Activated CD4-positive, alpha-beta T cell treated with anti-CD3 and anti-CD28 coated beads, Interleukin-2, amount 50 U/mL, for 16 hours (primary cell): ENCODE measurements at regions not wholly inside any gene's neighbourhood (a gene's known extent, or its start where the extent isn't known, plus 50 kb on each side); places are given as distances from the start of the nearest gene placed in this dataset.
"Not testable (repeated sequence)": the region's sequence is repeated elsewhere in the genome, so short reads cannot be mapped to it uniquely, and the experiment has no call there.

Source experiments
- DNase-seq: peaks from one replicate; pipeline ENCODE4 v3.0.0-alpha.2; 2020

DNA sequence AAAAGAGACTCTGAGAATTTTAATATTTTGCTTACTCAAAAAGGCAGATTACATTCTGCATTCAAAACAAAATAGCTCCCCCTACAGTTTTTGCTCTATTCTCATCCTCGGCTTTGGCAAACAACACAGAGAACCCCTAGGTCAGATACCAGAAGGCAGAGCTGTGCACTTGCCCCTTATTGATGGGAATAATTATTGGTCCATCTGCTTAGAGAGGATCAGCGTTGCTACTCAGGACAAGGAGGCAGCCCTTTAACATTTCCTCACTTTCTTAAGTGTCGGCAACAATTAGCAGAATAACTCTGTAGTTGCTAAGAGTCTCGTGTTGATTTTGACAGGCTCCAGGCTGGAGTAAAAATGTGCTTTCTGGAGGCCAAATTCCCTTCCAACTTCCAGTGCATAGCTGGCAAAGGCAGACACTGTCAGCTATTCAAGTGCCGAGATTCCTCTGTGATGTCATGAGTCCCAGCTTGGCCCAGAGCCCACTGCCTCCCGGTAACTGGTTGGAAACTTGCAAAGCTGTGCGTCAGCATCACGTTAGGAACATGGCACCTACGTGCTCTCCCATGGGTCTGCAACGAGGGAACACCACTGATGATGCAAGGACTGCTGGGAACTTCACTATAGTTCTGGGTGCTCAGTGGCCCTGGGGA is 482.7 kb upstream of the ADAMTS9 start:
- no peak for DNase-seq

- no peak for DNase-seq
These were observed 482.2 kb upstream of the ADAMTS9 start for GRCh38 chr3:65169961-65170360.

DNA sequence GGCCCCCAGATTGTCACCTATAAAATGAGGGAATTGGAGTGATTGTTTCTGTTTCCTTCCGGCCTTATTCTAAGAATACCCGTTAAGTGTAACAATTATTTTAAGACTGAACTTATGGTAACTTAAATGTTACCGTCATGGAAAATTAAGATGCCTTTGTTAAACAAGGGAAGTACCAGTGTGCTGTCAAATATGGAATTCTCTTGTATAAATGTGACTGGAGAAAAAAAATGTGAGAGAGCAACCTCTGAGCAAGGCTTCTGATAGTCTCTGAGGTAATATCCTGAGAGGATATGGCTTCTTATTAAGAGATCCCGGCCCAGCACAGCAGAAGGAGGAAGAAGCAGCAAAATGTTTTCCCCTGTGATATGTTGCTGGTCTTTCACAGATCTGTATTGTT is 480.7 kb upstream of the ADAMTS9 start:
- no peak for DNase-seq

- DNase-seq: no peak
These were observed 478.7 kb upstream of the ADAMTS9 start for GRCh38 chr3:65166531-65166930.

- DNase-seq: no peak
These were observed 470.2 kb upstream of the ADAMTS9 start for GRCh38 chr3:65158023-65158422.

DNA sequence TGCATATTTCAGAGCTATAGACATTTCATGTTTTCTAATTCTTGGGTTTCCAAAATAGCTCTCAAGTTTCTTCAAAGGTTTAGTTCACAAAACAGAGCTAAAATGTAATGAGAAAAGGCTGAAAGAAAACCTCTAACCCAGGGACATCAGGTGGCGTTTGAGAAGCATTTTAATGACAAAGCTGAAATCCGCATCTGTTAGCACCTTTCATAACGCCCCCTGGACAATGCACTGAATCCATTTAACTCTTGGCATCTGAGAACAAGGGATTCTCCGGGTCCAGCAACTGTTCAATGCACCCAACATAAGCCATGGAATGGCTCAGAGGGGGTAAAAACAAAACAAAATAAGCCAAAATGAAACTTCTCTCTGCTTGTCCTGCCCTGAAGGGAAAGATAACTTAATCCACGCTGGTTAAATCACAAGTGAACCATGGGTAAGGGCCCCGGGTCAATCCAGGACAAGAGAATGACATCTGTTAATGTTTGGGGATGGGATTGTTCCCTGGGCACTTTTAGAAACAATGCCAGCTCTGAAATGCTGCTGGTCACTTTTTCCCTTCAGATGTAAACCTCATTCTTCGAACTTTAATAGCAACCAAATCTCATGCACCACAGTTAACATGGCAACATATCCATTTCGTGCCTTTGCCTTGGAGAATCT is 466.2 kb upstream of the ADAMTS9 start:
- DNase-seq: no peak

GRCh38 chr3:65151666-65152065 is 463.9 kb upstream of the ADAMTS9 start:
- no peak for DNase-seq

DNA sequence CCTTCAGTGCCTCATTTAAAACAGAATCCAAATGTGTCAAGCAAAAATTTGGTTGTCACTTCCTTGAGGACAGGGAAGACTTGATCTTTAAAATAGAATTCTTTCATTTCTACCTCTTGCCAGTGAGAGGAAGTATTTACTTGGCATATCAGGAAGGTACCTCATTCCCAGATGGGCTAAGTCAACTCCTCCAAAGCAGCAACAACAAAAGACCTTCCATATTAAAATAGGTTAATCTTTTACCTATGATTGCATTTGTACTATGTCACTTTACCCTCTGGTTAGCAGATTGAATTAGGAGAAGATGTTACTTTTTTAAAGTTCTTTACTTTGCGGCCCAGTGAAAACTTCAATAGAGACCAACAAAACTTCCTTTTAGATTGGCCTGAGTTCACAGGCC is 462.1 kb upstream of the ADAMTS9 start:
- no peak for DNase-seq

- no peak for DNase-seq
These were observed 460.9 kb upstream of the ADAMTS9 start for GRCh38 chr3:65148687-65149086.

DNA sequence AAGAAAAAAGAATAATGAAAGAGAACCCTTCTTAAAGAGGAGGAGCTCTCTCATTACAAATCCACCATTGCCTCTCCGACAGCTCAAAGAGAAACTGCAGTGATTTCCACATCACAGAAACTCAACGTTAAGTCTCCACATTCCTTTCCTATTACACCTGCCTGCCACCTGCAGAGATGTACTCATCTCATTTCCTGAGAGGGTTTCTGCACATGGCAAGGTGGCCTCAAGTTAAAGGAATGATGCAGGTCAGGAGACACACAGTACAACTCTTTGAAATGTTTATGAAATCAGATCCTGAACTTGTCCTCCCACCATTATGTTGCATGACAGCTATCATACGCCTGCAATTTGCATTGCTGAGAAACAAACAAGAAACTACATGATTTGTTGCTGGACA is 458.4 kb upstream of the ADAMTS9 start:
- no peak for DNase-seq

DNA sequence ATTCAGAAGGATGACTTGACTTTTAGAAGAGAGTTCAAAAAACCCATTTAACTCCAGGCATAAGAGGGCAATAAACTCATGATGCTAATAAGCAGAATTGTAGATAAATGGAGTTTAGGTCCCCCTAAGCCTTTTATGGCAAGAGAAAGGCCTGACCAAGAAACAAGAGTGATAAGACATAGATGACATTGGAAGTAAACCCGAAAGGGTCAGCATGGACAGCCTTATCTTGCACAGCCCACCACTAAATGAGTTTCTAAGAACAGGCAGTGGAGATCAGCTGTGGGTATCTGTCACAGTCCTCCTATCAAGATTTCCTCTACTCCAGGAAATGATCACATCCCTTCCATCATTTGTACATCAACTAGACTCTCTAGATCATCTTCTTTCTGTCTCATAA is 457.9 kb upstream of the ADAMTS9 start:
- no peak for DNase-seq

DNA sequence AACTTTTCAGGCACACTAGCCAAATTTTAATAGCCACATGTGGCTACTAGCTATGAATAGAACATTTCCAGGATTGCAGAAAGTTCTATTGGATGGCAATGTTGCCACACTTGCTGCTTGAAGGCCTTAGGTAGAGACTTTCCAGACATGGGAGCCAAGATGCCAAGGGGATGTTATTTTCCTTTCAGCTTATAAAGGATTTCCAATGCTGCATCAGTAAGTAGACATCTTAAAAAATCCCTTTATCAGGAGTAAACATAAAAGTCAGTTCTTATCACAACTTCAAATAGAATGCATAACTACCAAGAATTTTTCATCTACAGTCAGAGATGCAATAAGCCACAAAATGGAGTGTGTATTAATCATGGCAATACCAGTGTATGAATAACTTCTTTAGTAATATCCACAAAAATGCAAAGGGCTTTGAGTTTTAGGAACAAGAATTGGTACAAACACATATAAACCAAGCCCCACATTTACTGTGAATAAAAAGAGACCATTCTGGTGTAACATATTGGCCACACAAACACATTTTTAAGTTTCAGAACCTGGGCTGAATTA is 457.1 kb upstream of the ADAMTS9 start:
- no peak for DNase-seq

GRCh38 chr3:65142456-65142855 is 454.7 kb upstream of the ADAMTS9 start:
- no peak for DNase-seq

DNA sequence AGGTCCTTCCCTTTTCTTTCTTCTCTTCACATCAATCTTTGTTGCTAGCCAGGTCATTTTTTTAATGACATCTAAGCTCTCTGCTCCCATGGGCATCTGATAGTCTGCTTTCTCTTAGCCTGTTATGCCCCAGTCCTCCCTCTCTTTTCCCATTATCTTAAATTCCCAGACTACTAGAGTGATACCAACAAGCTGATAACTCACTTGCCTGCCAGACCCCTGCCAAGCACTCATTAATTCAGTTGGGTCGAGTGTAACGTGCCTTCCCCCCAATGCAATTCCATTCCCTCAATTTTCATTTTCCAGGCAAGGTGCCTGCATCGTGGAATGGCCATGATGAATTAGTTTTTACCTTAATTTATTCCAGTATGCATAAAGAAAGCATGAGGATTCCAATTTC is 450.8 kb upstream of the ADAMTS9 start:
- no peak for DNase-seq

GRCh38 chr3:65133752-65134151 is 446.0 kb upstream of the ADAMTS9 start:
- DNase-seq: not testable (repeated sequence)

DNA sequence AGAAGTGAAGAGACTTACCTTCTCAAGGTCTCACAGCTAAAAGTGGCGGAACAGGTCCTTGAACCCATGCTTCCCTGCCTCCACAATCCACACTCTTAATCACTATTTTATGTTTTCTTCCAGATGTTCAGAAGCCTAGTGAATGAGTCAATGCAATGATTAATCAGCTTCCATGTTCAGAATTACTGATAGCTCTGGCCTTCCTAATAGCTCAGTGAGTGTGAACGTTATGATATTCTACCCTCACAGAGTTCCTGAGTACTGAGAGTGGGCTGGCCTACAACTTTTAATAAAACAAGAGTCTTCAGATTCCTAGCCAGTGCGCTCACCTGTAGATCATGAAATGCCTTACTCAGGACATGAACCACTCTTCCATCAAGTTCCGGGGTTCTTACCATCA is 443.0 kb upstream of the ADAMTS9 start:
- DNase-seq: no peak

DNA sequence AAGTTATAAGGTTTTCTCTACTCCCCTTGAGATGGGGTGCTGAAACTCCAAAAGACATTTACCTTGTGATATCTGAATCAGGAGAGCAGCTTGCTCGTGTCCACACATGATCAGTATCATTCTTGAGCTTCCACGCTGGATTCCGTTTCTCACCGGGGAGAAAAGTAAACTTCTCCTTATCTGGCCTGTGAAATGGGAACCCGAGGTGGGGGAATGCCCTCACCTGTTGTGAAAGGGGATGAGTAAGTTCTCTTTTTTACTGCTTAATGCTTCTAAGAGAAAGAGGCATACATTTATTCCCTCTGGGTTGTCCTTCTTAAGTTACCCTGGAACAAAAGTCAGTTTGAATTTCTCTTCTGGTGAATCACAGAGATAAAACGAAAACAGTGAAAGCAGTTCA is 440.5 kb upstream of the ADAMTS9 start:
- DNase-seq: no peak

- DNase-seq: no peak
These were observed 439.0 kb upstream of the ADAMTS9 start for GRCh38 chr3:65126527-65127410.

- not testable (repeated sequence) for DNase-seq
These were observed 432.4 kb upstream of the ADAMTS9 start for GRCh38 chr3:65120156-65120555.

- no peak for DNase-seq
These were observed 431.2 kb upstream of the ADAMTS9 start for GRCh38 chr3:65118912-65119499.

- no peak for DNase-seq
These were observed 426.2 kb upstream of the ADAMTS9 start for GRCh38 chr3:65114041-65114440.

DNA sequence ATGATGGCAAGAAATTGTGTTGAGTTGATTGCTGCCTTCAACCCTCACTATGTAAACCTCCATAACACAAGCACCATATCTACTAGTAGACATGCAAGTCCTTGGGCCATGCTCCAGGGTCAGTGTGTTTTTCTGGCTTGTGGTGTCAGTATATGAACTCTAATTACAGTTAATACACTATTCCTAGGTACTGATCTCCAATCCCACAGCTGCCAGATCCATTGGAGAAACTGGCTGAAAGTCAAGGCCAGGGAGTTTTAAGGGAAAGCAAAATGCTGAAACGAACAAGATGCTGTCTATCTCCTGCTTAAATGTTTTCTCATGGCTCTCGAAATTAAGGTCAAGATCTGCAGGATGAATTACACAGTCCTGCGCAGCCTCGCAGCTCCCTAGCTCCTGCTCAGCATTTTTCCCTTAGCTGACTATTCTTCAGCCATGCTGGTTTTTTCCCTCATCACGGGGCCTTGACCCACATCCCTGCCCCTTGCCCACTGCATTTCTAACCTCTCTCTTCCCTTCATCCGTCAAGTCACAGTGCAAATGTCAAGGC is 425.0 kb upstream of the ADAMTS9 start:
- no peak for DNase-seq

DNA sequence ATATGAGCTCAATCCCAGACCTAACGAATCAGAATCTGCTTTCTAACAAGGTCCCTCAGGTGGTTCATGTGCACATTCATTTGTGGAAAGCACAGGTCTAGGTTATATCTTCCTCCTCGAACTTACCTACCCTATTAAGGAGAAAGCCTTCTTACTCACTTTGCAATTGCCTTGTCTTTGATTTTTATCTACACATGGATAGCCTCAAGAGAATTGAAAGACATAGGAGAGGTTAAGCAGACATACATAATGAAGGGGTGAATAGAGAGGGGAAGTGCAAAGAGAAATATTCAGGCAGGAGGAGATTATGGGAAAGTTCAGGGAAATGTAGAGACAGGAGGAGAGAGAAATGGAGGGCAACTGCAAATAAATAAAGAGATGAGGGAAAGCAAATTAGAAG is 422.9 kb upstream of the ADAMTS9 start:
- no peak for DNase-seq
